ENCODE measurements at regions not wholly inside any gene's neighbourhood (a gene's known extent, or its start where the extent isn't known, plus 50 kb on each side); places are given as distances from the start of the nearest gene placed in this dataset.

- Histone ChIP-seq H3K27ac (no peak overlapping the region), H2AFZ (no peak overlapping the region), H3K9ac (no peak overlapping the region), H3K4me3 (ENCODE audit: low read depth, low read length) (no peak overlapping the region), H3K4me1 (peaks cover 24% of the 10 kb centered on the region), H3K4me2 (ENCODE audit: low read length) (no peak overlapping the region), H3K27me3 (ENCODE audit: control insufficient read depth, insufficient read depth, low read length) (no peaks in the 10 kb centered on the region), H3K9me3 (ENCODE audit: control insufficient read depth, low read length) (no peaks in the 10 kb centered on the region), H3K36me3 (ENCODE audit: control insufficient read depth, insufficient read depth, low read length) (no peaks in the 10 kb centered on the region), H3K79me2 (peaks cover 23% of the 10 kb centered on the region)
- TF ChIP-seq, protein P1, sequence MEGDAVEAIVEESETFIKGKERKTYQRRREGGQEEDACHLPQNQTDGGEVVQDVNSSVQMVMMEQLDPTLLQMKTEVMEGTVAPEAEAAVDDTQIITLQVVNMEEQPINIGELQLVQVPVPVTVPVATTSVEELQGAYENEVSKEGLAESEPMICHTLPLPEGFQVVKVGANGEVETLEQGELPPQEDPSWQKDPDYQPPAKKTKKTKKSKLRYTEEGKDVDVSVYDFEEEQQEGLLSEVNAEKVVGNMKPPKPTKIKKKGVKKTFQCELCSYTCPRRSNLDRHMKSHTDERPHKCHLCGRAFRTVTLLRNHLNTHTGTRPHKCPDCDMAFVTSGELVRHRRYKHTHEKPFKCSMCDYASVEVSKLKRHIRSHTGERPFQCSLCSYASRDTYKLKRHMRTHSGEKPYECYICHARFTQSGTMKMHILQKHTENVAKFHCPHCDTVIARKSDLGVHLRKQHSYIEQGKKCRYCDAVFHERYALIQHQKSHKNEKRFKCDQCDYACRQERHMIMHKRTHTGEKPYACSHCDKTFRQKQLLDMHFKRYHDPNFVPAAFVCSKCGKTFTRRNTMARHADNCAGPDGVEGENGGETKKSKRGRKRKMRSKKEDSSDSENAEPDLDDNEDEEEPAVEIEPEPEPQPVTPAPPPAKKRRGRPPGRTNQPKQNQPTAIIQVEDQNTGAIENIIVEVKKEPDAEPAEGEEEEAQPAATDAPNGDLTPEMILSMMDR (IDR thresholded peaks at IDR 0.05), result no peak
Observed at GRCh38 chr12:107512391-107512790, 173.2 kb upstream of the PWP1 start.

- no peaks in the 10 kb centered on the region for H3K36me3 ChIP-seq (ENCODE audit: control insufficient read depth, insufficient read depth, low read length)
- peaks cover 20% of the 10 kb centered on the region for H3K79me2 ChIP-seq
- no peak overlapping the region for H3K4me2 ChIP-seq (ENCODE audit: low read length)
- H3K4me3 ChIP-seq (ENCODE audit: low read depth, low read length), result no peak overlapping the region
- peaks cover 24% of the 10 kb centered on the region for H3K4me1 ChIP-seq
- TF ChIP-seq, protein P1 (IDR thresholded peaks at IDR 0.05), result no peak
- no peaks in the 10 kb centered on the region for H3K27me3 ChIP-seq (ENCODE audit: control insufficient read depth, insufficient read depth, low read length)
- H3K9me3 ChIP-seq (ENCODE audit: control insufficient read depth, low read length), result no peaks in the 10 kb centered on the region
- no peak overlapping the region for H3K9ac ChIP-seq
- no peak overlapping the region for H2AFZ ChIP-seq
- H3K27ac ChIP-seq, result peak overlapping the region; percentile 51
Observed at GRCh38 chr12:107513184-107513583, 172.4 kb upstream of the PWP1 start.

DNA sequence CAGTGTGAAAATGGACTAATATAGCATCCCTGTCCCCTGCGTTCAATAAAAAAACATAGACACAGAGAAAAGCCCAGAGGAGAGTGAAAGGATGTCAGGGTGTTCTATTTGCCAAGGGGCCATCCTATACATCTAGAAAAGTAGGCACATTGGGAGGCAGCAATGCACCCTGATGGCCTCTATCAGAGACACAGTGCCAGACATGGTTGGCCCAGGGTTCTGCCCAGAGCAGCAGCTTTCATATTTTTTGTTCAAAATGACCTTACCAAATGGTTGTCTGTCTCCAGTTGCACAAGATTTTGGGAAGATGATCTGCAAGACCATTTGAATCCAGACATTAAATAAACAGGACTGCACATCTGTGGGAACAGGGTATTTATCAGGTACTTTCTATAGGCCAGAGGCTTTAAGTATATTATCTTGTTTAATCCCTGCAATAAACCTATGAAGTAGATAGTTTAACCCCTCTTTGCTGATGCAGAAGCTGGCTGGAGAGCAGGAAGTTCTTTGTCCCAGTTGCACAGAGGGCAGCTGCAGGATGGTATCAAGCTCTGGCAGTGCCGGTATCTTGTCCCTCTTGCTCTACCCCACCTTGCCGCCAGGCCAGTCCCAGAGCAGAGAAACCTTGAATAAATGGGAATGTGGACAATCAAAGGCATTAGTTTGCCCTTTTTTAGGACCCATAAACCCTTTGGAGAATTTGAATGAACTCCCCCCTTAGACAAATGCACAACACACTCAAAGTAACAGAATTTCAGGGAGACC is 171.8 kb upstream of the PWP1 start:
- Histone ChIP-seq H2AFZ (no peak overlapping the region), H3K9ac (no peak overlapping the region), H3K9me3 (ENCODE audit: control insufficient read depth, low read length) (no peaks in the 10 kb centered on the region), H3K4me3 (ENCODE audit: low read depth, low read length) (no peak overlapping the region), H3K36me3 (ENCODE audit: control insufficient read depth, insufficient read depth, low read length) (no peaks in the 10 kb centered on the region), H3K27me3 (ENCODE audit: control insufficient read depth, insufficient read depth, low read length) (no peaks in the 10 kb centered on the region), H3K4me2 (ENCODE audit: low read length) (no peak overlapping the region), H3K27ac (peak overlapping the region; percentile 51), H3K4me1 (peaks cover 24% of the 10 kb centered on the region), H3K79me2 (peaks cover 21% of the 10 kb centered on the region)
- TF ChIP-seq, protein P1 (IDR thresholded peaks at IDR 0.05), result no peak

DNA sequence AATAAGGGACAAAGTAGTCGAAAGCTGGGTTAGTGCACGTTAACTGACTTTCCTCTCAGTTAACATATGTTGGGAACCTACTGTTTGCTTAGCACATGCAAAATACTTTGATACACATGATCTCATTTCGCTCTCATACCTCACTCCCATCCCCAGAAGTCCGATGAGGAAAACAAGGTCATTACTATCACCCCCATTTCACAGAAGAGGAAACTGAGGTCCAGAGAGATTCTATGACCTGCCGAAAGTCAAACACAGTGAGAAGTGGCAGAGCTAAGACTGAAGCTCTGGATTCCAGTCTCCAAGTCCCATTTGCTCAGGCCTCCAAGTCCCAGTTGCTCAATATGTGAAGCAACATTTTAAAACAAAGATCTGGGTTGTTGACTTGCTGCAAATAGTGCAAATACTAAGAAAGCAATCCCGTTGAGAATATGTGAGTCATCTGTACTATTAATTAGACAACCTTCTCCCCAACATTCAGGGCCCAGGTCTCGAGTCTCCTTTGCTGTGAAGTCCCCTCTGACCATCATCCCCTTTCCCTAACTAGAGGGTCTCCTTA is 170.6 kb upstream of the PWP1 start:
- H3K9ac ChIP-seq, result no peak overlapping the region
- H3K79me2 ChIP-seq, result peaks cover 24% of the 10 kb centered on the region
- H2AFZ ChIP-seq, result no peak overlapping the region
- H3K4me1 ChIP-seq, result peaks cover 24% of the 10 kb centered on the region
- H3K36me3 ChIP-seq (ENCODE audit: control insufficient read depth, insufficient read depth, low read length), result no peaks in the 10 kb centered on the region
- TF ChIP-seq, protein P1 (IDR thresholded peaks at IDR 0.05), result no peak
- no peak overlapping the region for H3K27ac ChIP-seq
- H3K4me2 ChIP-seq (ENCODE audit: low read length), result no peak overlapping the region
- no peaks in the 10 kb centered on the region for H3K27me3 ChIP-seq (ENCODE audit: control insufficient read depth, insufficient read depth, low read length)
- H3K4me3 ChIP-seq (ENCODE audit: low read depth, low read length), result no peak overlapping the region
- H3K9me3 ChIP-seq (ENCODE audit: control insufficient read depth, low read length), result no peaks in the 10 kb centered on the region
